HFFc6 (cell line): ENCODE measurements at regions not wholly inside any gene's neighbourhood (a gene's known extent, or its start where the extent isn't known, plus 50 kb on each side); places are given as distances from the start of the nearest gene placed in this dataset.

Source experiments
- DNase-seq: peaks from one replicate; pipeline ENCODE4 v3.0.0-alpha.2; 2018
- H3K27ac Mint-ChIP-seq: 2 replicates; pipeline ENCODE4 v1.8.0; 2020; ENCODE audit warnings: mild to moderate bottlenecking, mixed read lengths
- H3K27me3 Mint-ChIP-seq: 2 replicates; pipeline ENCODE4 v1.8.0; 2021; ENCODE audit warnings: mild to moderate bottlenecking, moderate library complexity, mixed read lengths; ENCODE audit not compliant: insufficient read depth
- H3K36me3 Mint-ChIP-seq: 2 replicates; pipeline ENCODE4 v1.8.0; 2021; ENCODE audit warnings: low read depth, mixed read lengths
- H3K4me1 Mint-ChIP-seq: 2 replicates; pipeline ENCODE4 v1.8.0; 2020; ENCODE audit warnings: low read depth, mixed read lengths
- H3K4me3 Mint-ChIP-seq: 2 replicates; pipeline ENCODE4 v1.8.0; 2020; ENCODE audit warnings: mild to moderate bottlenecking, moderate library complexity, mixed read lengths
- H3K9me3 Mint-ChIP-seq: 2 replicates; pipeline ENCODE4 v1.8.0; 2020; ENCODE audit warnings: mild to moderate bottlenecking, mixed read lengths
- CTCF ChIP-seq: fragments of 200-600 bp; sonication (generic); IDR thresholded peaks from 2 replicates; pipeline ENCODE4 v1.5.0; 2021; ENCODE audit warnings: antibody characterized with exemption, mild to moderate bottlenecking

DNA sequence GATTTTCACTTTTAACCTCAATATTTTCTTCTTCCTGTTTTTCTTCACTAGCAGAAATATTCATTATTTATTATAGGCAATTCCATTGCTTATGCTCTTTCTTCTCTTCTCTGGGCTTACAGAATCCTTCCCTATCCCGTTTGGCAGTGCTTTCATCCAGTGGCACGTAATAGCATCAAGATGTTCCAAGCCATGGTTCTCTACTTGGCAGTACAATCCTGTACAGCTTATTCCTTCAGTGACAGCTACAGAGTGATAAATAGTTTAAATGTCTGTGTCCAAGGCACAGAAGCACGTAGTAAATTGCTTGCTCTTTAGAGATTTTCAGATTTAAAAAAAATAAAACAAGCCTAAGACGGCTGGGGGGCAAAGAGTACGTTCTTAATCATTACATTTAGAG, 1964.3 kb downstream of the SUCLG1 start:
- H3K4me1 Mint-ChIP-seq = no peaks in the 10 kb centered on the region
- peaks cover 19% of the 10 kb centered on the region for H3K9me3 Mint-ChIP-seq
- no peak for TF ChIP-seq CTCF
- no peak for DNase-seq
- no peak overlapping the region for H3K27ac Mint-ChIP-seq
- no peak overlapping the region for H3K4me3 Mint-ChIP-seq
- no peaks in the 10 kb centered on the region for H3K36me3 Mint-ChIP-seq
- no peaks in the 10 kb centered on the region for H3K27me3 Mint-ChIP-seq

DNA sequence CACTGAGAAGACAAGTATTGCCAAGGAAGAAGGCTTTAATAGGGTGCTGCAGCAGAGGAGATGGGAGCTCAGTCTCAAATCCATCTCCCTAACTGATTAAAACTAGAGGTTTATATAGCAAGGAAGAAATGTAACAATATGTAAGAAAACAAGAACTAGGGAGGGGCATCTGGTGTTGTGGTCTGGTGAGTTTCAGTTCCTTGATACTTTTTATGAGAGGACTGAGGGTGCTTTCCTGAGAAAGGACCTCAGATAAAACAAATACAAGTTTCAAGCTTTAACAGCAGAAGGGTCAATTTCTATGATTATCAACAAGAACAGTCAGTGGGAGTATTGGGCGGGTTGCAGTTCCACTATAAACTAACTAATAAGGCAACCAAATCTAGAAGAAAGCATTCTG, 1967.5 kb downstream of the SUCLG1 start:
- H3K9me3 Mint-ChIP-seq = peaks cover 11% of the 10 kb centered on the region
- no peak for TF ChIP-seq CTCF
- no peak overlapping the region for H3K27ac Mint-ChIP-seq
- no peaks in the 10 kb centered on the region for H3K4me1 Mint-ChIP-seq
- no peaks in the 10 kb centered on the region for H3K27me3 Mint-ChIP-seq
- no peaks in the 10 kb centered on the region for H3K36me3 Mint-ChIP-seq
- no peak for DNase-seq
- H3K4me3 Mint-ChIP-seq = no peak overlapping the region

GRCh38 chr2:82487354-82487753, 1971.7 kb downstream of the SUCLG1 start:
- Mint-ChIP-seq H3K4me3 (no peak overlapping the region), H3K27ac (no peak overlapping the region), H3K9me3 (peaks cover 4% of the 10 kb centered on the region), H3K27me3 (no peaks in the 10 kb centered on the region), H3K4me1 (no peaks in the 10 kb centered on the region), H3K36me3 (no peaks in the 10 kb centered on the region)
- TF ChIP-seq CTCF = no peak
- DNase-seq = no peak

DNA sequence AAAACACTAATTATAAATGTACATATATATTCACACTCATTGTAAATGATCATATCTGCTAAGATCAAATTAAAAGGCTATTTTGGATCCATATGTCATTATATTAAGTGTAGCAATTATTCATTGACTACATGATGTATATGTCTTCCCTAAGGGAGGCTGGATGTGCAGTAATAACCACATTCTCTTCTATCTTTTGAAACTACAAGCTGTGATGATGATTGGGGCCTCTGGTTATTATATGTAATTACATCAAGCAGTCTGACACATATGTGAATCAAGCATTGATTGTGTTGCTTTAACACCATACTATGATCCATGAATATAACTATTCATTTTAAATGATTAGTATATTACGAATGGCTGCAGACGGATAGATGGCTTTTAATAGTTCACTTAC, 1973.4 kb downstream of the SUCLG1 start:
- H3K4me1 Mint-ChIP-seq = no peaks in the 10 kb centered on the region
- H3K27ac Mint-ChIP-seq = no peak overlapping the region
- TF ChIP-seq CTCF = no peak
- no peak for DNase-seq
- no peak overlapping the region for H3K4me3 Mint-ChIP-seq
- H3K36me3 Mint-ChIP-seq = no peaks in the 10 kb centered on the region
- peaks cover 4% of the 10 kb centered on the region for H3K9me3 Mint-ChIP-seq
- H3K27me3 Mint-ChIP-seq = no peaks in the 10 kb centered on the region

DNA sequence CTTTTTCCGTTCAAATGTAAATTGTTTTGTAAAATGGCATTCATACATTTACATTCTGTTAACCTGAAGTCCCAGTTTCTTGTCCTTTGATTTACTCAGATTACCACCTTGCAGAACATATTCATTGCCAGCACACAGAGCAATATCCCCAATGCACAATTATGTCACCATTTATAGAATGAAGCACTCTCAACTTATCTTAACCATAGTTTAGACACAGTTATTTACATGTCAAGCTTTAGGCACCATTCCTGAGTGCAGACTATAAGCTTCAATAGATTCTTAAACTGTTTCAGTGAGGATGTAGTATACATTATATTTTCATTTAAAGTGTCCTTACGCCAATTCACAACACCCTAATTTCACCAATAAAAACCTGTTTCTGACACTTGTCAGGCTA, 1977.9 kb downstream of the SUCLG1 start:
- DNase-seq = no peak
- Mint-ChIP-seq H3K9me3 (peaks cover 19% of the 10 kb centered on the region), H3K27ac (no peak overlapping the region), H3K36me3 (no peaks in the 10 kb centered on the region), H3K27me3 (no peaks in the 10 kb centered on the region), H3K4me3 (no peak overlapping the region), H3K4me1 (no peaks in the 10 kb centered on the region)
- TF ChIP-seq CTCF = no peak

DNA sequence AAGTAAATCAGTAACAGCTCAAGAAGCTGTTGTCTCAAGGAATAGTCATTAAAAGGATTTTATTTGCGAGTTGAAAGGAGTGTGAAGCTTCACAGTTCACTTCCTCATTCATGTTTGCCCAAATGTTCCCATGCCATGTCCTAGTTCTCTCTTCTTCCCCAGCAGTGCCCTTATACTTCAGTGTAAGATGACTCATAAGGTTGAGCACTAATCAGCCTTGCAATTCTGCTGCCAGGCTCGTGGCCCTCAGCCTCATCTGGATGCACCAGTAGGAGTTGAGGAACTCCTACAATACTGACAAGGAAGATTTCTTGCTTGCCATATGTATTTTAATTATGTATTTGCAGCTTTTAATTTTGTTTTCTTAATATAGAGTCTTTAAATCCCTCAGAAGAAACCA, 1980.4 kb downstream of the SUCLG1 start:
- Mint-ChIP-seq H3K27me3 (no peaks in the 10 kb centered on the region), H3K4me1 (no peaks in the 10 kb centered on the region), H3K4me3 (no peak overlapping the region), H3K36me3 (no peaks in the 10 kb centered on the region), H3K9me3 (peaks cover 24% of the 10 kb centered on the region), H3K27ac (no peak overlapping the region)
- DNase-seq = no peak
- TF ChIP-seq CTCF = no peak
